Calu3 (cell line): ENCODE measurements at regions not wholly inside any gene's neighbourhood (a gene's known extent, or its start where the extent isn't known, plus 50 kb on each side); places are given as distances from the start of the nearest gene placed in this dataset.

Experiments
- BruUV-seq: library from RNA; stranded (reverse); fragments of 400-500 nt; replicated peaks from 2 replicates; lab custom pipeline; 2021; lab: Mats Ljungman, UMichigan
- CTCF ChIA-PET: fragments of 300-600 bp; sonication (Branson Sonifier 250); formaldehyde crosslinking; loops from one replicate; lab custom pipeline; 2022; ENCODE audit warnings: antibody characterized with exemption; lab: Charles Lee
- DNase-seq: peaks from one replicate; pipeline ENCODE4 v3.0.0; 2022
- H3K27ac Mint-ChIP-seq: one replicate; pipeline ENCODE4 v1.8.0; 2022; ENCODE audit warnings: mixed read lengths; ENCODE audit not compliant: unreplicated experiment
- H3K27me3 Mint-ChIP-seq: one replicate; pipeline ENCODE4 v1.8.0; 2022; ENCODE audit warnings: mixed read lengths; ENCODE audit not compliant: unreplicated experiment
- H3K36me3 Mint-ChIP-seq: one replicate; pipeline ENCODE4 v1.8.0; 2022; ENCODE audit warnings: mild to moderate bottlenecking, moderate library complexity, mixed read lengths; ENCODE audit not compliant: insufficient read depth, unreplicated experiment
- H3K4me1 Mint-ChIP-seq: one replicate; pipeline ENCODE4 v1.8.0; 2022; ENCODE audit warnings: mild to moderate bottlenecking, low read depth, mixed read lengths; ENCODE audit not compliant: unreplicated experiment
- H3K4me3 Mint-ChIP-seq: one replicate; pipeline ENCODE4 v1.8.0; 2022; ENCODE audit warnings: mild to moderate bottlenecking, low read depth, moderate library complexity, mixed read lengths; ENCODE audit not compliant: unreplicated experiment
- H3K9me3 Mint-ChIP-seq: one replicate; pipeline ENCODE4 v1.8.0; 2022; ENCODE audit warnings: low read depth, mixed read lengths; ENCODE audit not compliant: unreplicated experiment
- CTCF ChIP-seq: fragments of 200-600 bp; IDR thresholded peaks from one replicate; pipeline ENCODE4 v1.8.0; 2022; ENCODE audit warnings: antibody characterized with exemption; ENCODE audit not compliant: unreplicated experiment
- intact Hi-C: fragments of 100-400 bp; cut with micrococcal nuclease; formaldehyde crosslinking; loops from one replicate; pipeline ENCODE4 v1.10.0; 2022; ENCODE audit not compliant: unreplicated experiment

- H3K36me3 Mint-ChIP-seq, result peaks cover 4% of the 10 kb centered on the region
- intact Hi-C loops, result no loop called here
- CTCF ChIA-PET, result interaction anchor here (1.1 to 1.2 kb wide), 2 partner anchors 12 to 16 kb away, joined by 3 to 4 read pairs; no protein-coding TSS in a partner anchor
- BruUV-seq, result no TSS peak
- H3K27me3 Mint-ChIP-seq, result no peaks in the 10 kb centered on the region
- DNase-seq, result no peak
- peaks cover 12% of the 10 kb centered on the region for H3K4me1 Mint-ChIP-seq
- no peak overlapping the region for H3K27ac Mint-ChIP-seq
- TF ChIP-seq CTCF, result no peak
- no peak overlapping the region for H3K4me3 Mint-ChIP-seq
- H3K9me3 Mint-ChIP-seq, result no peaks in the 10 kb centered on the region
These were observed 68.7 kb downstream of the MEPE start for GRCh38 chr4:87901422-87901992.

- Mint-ChIP-seq H3K4me1 (no peaks in the 10 kb centered on the region), H3K9me3 (no peaks in the 10 kb centered on the region), H3K27ac (no peak overlapping the region), H3K27me3 (no peaks in the 10 kb centered on the region), H3K4me3 (no peak overlapping the region), H3K36me3 (no peaks in the 10 kb centered on the region)
- TF ChIP-seq CTCF, result no peak
- no peak for DNase-seq
- no TSS peak for BruUV-seq
- CTCF ChIA-PET, result no interaction called here
- intact Hi-C loops, result no loop called here
These were observed 70.8 kb upstream of the SPP1 start for GRCh38 chr4:87904639-87905160.

GRCh38 chr4:87908336-87908735 lies 67.2 kb upstream of the SPP1 start:
- no TSS peak for BruUV-seq
- Mint-ChIP-seq H3K36me3 (no peaks in the 10 kb centered on the region), H3K27ac (no peak overlapping the region), H3K27me3 (no peaks in the 10 kb centered on the region), H3K9me3 (no peaks in the 10 kb centered on the region), H3K4me1 (peaks cover 27% of the 10 kb centered on the region), H3K4me3 (no peak overlapping the region)
- no peak for DNase-seq
- intact Hi-C loops, result no loop called here
- CTCF ChIA-PET, result no interaction called here
- TF ChIP-seq CTCF, result no peak

- Mint-ChIP-seq H3K36me3 (no peaks in the 10 kb centered on the region), H3K4me1 (peaks cover 27% of the 10 kb centered on the region), H3K9me3 (no peaks in the 10 kb centered on the region), H3K27ac (peak overlapping the region; percentile 75), H3K27me3 (no peaks in the 10 kb centered on the region), H3K4me3 (no peak overlapping the region)
- DNase-seq, result no peak
- no TSS peak for BruUV-seq
- CTCF ChIA-PET, result no interaction called here
- no peak for TF ChIP-seq CTCF
- intact Hi-C loops, result no loop called here
These were observed 64.7 kb upstream of the SPP1 start for GRCh38 chr4:87910795-87911194.
